HG02973 (cell line): ENCODE measurements at regions not wholly inside any gene's neighbourhood (a gene's known extent, or its start where the extent isn't known, plus 50 kb on each side); places are given as distances from the start of the nearest gene placed in this dataset.

Source experiments
- ATAC-seq: cut with Tn5 transposase; IDR thresholded peaks from one replicate; pipeline ENCODE4 v1.9.1; 2021; ENCODE audit warnings: moderate library complexity; ENCODE audit not compliant: unreplicated experiment

DNA sequence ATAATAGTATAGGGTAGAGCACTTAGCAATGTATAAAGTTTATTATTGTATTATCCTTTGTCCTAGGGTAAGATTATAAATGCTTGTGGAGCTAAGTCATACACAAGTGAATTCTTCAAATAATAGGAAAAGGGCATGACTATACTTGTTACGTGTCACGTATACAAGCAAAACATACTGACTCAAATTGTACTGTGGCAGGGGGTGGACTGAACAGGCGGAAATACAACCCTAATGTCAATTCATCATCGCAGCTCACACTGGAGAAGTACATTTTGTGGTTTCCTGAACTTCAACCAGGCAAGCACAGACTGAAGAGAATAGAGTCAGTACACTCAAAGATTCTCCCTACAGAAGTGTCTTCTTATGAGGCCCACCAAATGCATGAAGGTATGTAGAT lies 201.0 kb downstream of the MBD2 start:
- ATAC-seq, result no peak

DNA sequence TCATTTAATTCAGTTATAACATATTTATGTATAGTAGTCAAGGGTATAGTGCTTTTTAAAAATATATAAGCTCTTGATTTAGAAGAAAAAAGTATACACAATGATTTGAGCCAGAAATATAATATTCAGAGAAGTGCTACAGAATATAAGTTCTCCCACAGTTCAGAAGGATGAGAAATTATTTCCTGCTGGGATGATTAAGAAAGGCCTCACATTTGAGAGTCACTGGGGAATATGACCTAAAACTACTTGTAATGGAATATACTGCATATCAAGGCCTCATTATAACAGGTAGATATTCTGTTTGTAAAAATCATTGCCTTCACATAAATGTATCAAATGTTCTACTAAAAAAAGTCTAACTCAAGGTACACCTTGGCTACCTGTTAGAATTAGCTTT lies 203.5 kb downstream of the MBD2 start:
- ATAC-seq, result no peak

DNA sequence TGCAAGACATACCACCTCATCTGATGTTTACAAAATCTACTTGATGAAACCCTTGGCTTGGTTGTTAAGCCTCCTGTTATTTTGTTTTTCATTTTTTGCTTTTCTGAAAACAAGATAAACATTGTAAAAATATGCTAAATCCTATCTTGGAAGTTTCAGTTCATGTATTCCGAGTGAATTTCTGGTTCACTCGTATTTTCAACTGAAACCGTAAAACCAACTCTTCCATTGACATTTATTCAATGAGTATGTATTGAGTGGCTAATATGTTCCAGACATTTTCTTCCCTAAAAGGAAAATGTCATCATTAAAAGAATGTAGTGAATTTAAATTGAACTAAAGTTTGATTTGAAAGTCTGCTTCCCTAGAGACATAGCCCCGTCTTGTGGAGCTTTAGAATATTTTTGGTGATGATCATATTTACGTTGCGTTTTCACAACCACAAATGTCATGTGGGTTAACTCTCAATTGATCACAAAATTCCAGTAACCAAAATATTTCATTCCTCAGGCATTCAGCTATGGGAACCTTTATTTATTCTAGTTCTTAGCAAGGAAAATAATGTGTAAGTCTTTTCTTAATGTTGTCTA lies 204.2 kb downstream of the MBD2 start:
- no peak for ATAC-seq

DNA sequence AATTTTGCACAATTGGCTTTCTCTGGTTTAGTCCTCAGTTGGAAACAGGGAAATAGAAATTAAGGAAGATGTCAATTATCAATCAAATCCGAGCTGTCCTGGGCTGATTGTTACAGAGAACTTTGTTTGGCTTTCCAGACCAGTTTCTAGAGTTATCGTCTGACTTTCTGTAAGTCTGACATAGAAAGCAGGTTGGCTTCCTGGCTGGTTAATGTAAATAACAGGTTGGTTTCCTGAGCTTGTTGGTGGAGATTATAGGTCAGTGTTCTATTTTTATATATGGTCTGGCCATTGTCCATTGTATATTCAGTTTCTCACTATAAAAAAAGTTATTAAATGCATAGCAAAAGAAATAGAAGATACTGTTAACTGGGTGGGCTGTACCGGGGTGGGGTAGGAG lies 204.8 kb downstream of the MBD2 start:
- no peak for ATAC-seq

DNA sequence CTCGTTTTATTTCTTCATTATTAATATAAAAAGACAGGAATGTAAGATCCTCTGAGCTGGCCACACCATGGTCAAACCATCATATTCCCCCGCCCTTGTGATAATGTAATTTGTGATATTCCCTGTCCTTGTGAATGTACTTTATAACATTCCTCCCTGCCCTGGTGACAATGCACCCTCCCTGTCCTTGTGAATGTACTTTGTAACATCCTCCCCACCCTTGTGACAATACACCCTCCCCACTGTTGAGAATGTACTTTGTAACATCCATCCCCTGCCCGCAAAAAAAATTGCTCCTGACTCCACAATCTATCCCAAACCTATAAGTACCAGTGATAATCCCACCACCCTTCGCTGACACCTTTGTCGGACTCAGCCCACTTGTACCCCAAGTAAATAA lies 211.0 kb downstream of the MBD2 start:
- no peak for ATAC-seq

DNA sequence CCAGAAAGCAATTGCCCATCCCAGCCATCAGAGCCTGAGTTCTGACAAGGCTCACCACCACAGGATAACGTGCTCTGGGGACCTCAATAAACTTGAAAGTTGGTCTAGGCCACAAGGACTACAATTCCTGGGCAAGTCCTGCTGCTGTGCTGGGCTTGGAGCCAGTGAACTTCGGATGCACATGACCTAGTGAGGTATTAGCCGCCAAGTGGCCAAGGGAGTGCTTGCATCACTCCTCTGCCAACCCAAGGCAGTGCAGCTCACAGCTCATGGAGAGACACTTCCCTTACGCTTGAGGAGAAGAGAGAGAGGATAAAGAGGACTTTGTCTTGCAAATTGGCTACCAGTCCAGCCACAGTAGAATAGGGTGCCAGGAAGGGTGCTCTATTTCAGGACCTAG lies 219.6 kb downstream of the MBD2 start:
- ATAC-seq, result no peak

DNA sequence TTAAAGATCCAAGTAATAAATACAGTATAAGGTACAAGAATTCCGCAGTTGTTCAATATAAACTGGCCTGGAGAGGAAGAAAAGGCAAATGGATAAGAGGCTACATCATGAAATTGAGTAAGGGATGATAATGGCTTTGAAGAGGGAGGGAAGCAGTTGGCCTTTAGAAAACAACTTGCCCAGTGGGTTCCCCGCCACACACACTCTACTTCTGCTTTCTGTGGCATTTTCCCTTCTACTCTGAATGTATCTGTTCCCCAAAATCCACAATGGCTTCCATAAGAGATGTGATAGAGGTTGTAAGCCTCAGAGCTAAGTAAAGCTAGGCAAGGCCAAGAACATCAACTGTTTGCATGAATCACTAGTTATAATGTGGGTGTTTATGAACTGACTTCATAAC lies 221.3 kb downstream of the MBD2 start:
- ATAC-seq, result no peak

DNA sequence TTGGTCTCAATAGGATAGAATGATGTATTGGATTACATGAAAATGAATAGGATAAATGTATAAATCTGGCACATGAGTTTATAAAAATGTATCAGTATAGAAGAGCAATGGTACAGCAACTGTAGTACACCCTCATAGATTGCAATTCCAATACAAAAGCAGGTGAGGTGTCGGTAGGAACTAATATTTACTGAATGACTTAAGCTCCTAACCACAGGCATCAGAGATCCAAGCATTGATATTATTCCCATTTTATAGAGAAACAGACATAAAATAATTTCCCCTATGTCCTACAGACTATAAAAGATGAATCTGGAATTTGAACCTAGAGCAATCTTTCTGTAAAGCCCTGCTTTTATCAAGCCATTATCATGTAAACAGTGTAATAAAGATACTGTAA lies 227.4 kb downstream of the MBD2 start:
- ATAC-seq, result no peak

DNA sequence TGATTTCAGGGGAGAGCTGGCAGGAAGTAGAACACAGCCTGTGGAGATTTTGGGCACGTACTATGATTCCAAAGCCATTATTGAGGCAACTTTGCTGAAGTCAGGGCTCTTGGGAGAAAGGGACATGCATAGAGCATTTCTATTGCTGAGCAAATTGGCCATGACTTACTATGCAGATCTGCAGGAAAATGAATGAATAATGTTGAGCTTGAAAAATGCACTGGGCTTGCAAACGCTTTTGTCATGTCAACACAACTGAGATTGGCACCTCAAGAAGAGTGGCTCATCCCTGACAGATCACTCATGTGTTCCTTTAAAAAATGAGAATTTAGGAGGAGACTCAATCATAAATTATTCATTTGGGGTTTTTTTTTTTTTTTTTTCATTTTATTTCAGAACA lies 230.5 kb downstream of the MBD2 start:
- no peak for ATAC-seq

DNA sequence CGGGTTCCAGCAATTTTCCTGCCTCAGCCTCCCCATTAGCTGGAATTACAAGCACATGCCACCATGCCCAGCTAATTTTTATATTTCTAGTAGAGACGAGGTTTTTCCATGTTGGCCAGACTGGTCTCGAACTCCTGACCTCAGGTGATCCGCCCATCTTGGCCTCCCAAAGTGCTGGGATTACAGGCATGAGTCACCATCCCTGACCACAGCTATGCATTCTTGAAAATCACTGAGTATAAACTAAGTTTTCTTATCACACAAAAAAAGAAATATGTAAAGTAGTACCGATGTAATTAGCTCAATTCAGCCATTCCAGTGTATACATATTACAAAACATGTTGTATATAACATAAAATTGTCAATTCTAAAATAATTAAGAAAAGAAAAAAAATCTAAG lies 232.7 kb downstream of the MBD2 start:
- no peak for ATAC-seq

DNA sequence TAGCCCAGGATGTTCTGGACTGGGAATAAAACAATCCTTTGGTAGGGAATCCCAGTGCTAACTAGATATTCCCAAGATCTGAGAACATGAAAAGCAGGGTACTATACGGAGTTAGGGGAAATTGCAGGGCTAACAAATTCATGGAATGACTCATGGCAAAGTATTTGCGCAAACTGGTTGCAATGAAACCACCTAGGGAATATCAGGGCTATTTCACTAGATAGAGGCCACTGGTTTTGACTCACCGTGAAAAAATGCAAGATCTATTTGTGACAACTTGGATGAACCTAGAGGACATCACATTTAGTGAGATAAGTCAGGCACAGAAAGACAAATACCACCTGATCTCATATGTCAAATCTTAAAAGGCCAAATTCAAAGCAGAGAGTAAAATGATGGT lies 233.3 kb downstream of the MBD2 start:
- ATAC-seq, result no peak

DNA sequence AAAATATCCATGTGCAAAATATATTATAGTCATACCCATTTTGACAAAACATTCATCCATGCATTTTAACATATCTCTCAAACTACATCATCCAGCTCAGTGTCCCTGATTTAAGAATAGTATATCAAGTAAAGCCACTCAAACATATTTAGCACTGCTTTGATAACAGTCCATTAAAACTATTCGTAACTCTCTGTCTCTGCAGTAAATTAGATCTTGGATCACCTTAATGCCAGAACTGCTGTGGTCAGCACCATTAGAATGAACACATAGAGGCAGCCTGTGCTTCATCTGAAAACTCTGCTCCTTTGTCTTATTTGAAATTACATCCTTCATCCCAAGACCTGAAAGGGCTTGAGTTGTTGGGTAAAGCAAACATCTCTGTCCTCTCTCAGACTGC lies 234.0 kb downstream of the MBD2 start:
- ATAC-seq, result no peak

DNA sequence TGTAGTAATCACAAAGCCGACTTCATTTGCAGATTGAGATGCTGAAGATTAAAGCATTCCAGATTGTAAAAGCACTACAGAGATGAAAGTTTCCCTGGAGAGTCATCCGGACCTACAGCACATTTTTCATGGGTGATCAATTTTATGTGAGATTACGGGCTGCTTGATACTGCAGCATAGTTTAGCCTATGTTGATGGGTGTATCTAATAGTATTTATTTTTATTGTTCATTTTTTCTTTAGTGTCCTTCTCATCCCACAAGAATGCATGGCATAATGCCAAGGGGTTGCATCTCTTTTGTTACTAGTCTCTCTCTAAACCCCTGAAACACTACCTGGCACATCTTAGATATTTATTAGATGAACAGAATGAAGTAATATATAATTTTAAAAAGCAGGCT lies 240.4 kb downstream of the MBD2 start:
- ATAC-seq, result no peak

DNA sequence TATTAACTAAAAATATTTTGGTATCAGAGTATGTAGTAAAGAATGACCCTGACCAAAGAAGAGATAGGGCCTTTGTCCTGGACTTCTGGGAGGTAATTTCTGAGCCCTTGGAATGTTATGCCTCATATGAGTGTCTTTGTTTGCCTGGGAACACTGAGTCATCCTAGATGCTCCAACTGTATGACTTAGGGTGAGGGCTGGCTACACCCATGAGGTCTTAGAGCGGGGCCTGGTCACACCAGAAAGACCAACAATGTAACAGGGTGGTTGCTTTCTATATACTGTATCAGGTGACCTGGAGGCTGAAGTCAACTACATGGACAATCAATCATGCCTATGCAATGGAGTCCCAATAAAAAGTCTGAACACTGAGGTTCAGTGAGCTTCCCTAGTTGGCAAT lies 253.1 kb downstream of the MBD2 start:
- ATAC-seq, result no peak

DNA sequence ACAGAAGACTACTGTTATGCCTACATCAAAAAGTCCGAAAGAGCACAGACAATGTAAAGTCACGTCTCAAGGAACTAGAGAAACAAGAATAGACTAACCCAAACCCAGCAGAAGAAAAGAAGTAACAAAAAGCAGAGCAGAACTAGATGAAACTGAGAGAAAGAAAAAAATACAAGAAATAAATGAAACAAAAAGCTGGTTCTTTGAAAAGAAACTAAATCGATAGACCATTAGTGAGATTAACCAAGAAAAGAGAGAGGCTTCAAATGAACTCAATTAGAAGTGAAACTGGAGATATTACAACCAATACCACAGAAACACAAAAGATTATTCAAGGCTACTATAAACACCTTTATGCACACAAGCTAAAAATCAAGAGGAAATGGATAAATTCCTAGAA lies 271.8 kb downstream of the MBD2 start:
- ATAC-seq, result peak; percentile 59

DNA sequence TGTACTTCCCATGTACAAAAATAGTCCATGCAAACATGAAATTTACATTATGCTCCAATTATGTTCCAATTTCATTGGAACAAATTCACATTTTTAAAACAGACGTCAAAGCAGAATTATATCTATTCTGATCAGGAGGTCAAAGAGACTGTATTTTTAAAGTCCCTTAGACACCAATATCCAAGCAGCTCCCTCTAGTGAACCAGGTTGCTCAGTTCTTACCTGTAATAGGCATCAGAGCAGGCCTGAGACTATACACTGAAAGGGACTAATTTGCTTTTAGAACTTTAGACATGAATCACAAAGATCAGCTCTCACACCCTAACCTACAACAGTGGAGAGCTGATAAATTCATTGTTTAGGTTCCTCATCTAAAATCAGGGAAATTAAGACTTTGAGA lies 273.9 kb downstream of the MBD2 start:
- ATAC-seq, result no peak

DNA sequence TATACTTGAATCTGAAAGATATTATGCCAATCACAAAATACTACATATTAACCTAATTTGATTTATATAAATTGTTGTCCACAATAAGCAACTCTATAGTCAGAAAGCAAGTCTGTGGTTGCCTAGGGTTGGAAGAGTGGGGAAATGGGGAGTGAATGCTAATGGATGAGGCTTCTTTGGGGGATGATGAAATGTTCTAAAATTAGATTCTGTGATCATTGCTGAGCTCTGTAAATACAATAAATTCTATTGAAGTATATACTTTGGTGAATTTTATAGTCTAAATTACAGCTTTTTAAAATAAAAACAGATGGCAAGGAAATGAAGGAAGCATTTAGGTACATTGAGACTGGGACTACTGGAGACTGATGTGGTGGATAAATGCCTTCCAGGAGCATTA lies 275.5 kb downstream of the MBD2 start:
- no peak for ATAC-seq

DNA sequence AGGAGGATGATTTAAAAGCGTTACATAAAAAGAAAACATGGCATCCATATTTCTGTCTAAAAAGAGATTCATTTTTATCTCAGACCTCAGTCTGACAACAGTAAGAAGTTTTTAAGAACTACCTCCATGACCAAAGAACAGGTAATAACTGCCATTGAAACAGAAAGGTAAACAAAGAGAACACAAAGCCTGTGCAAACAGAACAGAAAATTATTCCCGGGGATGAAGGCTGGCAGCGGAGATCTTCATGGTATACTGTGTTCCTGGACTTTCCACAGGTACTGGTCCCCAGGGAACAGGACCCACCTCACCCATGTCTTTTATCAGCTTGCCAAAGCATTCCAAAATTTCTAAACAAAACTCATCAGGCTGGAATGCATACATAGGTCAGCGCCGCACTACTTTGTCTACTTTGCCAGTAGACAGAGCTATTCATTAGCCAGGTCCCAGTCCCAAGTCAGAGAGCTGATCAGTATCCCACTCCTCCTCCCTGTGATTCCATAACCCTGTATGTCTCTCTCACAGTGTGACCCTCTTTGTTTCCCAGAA lies 277.3 kb downstream of the MBD2 start:
- no peak for ATAC-seq

DNA sequence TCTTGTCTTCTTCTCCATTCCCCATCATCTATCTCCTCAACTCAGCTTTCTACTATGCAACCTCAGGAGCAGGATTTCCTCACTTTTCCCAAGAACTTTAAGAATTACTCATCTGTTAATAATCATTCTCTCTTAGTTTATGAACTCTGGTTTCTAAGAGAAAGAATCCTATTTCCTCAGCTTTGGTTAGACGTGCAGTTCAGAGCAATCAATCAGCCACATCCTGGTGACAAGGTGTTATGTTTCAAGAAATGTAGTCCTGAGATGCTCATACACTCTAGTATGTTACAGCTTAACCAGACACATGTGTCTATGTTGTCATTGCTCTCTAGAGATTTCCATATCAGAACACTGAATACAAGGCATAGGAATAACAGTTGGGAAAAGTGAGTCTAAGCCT lies 277.9 kb downstream of the MBD2 start:
- ATAC-seq, result no peak

DNA sequence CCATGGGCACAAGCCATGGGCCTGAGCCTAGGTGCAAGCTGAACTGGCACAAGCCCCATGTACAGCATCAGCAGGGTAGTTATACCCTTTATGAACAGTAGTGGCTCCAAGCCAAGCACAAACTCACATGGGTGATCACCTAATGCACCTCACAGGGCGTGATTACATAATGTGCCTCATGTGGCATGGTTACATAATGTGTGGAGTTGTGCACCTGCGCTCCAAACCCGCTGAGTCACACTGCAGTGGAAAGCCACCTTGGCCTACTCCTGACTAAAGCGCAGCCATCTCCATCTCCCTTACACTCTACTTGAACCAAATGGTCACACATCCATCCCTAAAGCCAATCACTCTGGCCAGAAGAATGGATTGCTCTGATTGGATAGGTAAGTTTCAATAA lies 279.7 kb downstream of the MBD2 start:
- ATAC-seq, result no peak

DNA sequence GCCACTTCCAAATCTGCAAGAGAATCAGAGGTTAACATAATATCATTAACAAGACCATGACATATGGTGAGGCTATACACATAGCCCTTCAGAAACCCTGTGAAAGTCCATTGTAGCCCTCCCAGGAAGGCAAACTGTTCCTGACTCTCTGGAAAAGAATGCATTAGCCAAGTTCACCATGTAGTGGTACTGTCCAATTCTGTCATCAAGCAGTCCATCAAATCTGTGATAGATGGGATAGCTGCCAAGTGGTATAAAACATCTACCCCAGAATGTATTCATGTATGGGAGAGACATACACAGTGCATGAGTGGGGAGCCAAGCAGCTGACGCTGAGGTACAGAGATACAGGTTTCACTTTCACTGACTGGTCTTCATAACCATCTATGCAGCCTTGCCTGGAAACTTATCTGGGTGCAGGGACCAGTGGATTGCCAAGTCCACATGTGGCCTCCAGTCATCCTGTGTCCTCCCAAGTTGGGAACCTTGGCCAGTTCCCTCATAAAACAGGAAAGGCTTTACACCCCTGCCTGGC lies 281.1 kb downstream of the MBD2 start:
- ATAC-seq, result no peak

DNA sequence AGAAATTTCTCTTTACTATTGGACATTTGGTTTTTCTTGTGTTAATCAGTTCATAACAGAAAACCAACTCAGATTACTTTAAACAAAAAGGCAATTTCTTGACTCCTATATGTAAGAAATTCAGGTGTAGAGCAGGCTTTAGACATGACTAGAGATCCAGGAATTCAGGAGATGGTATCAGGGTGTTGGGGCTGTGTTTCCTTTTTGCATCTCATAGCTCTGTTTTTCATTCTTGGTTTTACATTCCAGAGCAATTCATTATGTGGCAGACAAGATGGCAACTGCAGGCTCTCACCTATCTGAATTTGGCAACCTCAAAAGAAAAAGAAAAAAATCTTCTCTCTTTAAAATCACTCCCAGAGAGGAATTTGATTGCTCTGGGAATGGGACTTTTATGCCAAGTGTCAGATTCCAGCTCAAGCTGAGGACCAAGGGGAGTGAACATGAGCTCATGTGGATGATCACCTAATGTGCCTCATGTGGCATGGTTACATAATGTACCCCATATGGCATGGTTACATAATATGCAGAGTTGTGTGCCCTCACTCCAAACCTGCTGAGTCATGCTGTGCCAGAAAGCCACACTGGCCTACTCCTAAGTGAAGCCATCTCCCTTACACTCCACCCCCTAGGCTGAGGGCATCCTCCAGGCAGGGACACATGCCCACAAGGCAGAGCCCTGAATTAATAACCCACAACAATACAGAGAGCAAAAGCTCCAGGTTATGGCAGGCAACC lies 282.7 kb downstream of the MBD2 start:
- no peak for ATAC-seq

DNA sequence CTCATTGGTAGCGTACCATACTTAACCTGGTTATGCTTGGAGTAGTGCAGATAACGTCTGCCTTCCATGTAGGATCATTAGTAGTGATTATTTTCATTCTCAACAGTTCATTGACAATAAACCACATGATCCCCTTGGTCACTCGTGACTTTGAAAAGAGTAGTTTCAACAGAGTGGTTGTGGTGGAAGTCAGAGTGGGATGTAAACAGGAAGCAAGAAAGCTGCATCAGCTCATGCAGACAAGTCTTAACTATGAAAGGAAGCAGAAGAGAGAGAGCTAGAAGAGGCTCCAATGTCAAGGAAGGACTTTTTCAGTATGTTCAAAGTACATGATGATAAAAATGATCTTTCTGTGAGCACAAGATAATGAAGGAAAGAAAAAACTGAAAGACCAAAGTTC lies 287.4 kb downstream of the MBD2 start:
- ATAC-seq, result no peak
